GM18502 (cell line): ENCODE measurements at regions not wholly inside any gene's neighbourhood (a gene's known extent, or its start where the extent isn't known, plus 50 kb on each side); places are given as distances from the start of the nearest gene placed in this dataset.

ENCODE experiments used
- ATAC-seq: cut with Tn5 transposase; IDR thresholded peaks from one replicate; pipeline ENCODE4 v1.9.1; 2021; ENCODE audit warnings: mild to moderate bottlenecking; ENCODE audit not compliant: unreplicated experiment, poor library complexity

DNA sequence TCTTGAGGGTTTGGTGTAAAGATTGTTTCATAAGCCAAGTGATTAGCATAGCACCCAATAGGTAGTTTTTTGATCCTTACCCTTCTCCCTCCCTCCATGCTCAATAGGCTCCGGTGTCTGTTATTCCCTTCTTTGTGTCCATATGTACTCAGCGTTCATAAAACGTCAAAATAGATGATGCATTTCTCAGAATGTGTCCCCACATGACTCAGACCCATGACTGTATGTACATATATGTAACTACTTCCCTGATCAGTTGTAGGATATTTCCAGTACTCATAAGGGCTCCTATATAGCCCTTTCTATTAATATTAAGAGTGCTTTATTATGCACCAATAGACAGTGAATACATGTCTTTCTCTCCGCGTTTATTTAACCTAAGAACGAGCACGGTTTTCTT is 466.9 kb downstream of the KIF20B start:
- no peak for ATAC-seq

- ATAC-seq, result no peak
Measured at GRCh38 chr10:90171014-90171722, 469.8 kb downstream of the KIF20B start.

DNA sequence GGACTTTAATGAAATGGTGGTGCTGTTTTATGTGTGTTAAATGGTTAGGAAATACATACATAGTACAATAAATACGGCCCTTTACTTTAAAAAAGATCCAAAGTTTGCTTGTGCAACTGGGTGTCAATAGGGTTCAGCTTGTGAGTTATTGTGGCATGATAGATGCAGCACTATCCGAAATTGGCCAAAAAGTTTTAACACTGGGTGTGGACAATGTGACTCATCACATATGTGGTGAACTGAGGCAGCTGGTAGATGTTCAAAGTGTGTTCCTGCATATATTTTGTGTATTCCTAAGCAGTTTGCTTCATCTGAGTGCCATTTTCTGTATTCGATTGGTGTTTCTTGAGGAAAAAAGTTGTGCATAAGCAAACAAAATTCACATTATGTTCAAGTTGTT is 473.1 kb downstream of the KIF20B start:
- no peak for ATAC-seq

- ATAC-seq, result no peak
Measured at GRCh38 chr10:90175161-90175681, 473.8 kb downstream of the KIF20B start.

DNA sequence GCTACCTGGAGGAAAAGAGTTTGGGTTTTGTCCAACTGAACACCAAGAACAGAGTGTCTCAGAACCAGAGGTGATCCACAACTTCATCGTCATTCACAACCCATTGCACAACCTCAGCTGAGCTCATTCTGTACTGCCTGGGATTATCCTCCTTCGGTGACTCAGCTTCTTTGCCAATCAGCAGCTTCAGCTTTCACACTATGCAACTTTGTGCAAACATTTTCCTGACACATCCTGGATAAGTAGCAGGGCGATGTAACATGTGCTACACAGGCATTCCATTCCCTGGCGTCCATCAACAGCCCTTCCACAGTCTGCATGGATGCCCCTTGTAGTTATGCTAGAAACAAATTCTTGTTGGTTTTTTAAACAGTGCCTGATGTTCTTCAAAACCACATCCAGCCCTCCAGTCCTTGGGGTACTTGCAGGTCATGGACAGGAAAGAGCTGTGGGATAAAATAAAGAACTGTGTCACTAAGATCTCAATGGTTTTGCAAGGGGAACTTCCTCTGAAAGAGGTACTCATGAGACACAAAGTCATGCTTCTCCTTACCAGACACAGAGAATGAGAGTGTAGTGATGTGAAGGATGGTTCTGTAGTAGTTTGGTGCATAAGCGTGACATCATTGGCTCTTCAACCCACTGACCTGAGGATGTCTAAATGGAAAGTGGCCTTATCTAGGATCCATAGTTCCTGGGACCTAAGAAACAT is 478.5 kb downstream of the KIF20B start:
- ATAC-seq, result no peak

GRCh38 chr10:90180886-90181691 is 479.7 kb downstream of the KIF20B start:
- ATAC-seq, result no peak

DNA sequence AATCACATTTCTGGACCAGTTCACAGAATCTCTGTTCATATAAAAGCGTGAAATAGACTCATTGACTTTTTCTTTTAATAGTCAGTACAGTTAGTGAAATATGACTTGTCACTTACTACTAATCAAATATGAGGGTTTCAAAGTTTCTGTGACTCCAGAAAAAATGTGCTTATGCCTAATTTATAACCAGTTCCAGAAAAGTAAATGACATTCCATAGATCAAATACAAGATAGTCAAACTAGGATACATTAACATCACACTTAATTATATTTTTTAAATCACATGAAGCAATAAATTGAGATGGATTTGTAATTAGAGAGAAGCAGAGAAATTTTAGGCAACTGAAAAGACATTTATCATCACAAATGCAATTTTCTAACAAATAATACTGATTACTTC is 491.4 kb downstream of the KIF20B start:
- ATAC-seq, result no peak

DNA sequence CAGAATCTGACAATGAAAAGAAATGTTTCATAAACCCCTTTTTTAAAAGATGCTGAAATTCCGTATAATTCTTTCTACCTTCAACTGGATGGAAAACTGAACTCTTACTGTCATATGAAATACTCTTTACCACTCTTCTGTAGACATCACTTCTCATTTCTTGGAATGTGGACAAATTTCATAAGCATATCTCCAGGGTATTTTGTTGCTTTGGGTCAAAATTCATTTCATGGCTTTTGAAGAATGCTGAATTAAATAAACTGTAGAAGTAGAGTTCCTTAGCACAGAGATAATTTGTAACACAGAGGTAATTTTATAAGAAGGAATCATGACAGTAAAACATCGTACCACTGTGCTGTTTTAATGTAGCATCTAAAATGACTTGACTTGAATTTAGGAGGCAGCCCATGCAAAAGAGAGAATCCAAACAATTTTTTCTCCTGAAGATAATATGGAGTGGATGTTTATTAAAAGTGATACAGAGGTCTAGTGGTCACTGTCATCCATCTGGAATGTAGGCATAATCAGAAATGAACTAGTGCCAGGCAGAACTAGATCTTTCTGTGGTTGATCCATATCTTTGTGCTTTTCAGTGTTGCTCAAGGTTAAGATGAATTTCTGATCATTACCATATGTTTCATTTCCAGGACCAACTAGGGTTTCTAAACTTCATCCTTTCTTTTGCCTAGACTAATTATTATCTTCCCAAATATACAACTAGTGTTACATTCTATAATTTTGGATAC is 492.0 kb downstream of the KIF20B start:
- no peak for ATAC-seq

DNA sequence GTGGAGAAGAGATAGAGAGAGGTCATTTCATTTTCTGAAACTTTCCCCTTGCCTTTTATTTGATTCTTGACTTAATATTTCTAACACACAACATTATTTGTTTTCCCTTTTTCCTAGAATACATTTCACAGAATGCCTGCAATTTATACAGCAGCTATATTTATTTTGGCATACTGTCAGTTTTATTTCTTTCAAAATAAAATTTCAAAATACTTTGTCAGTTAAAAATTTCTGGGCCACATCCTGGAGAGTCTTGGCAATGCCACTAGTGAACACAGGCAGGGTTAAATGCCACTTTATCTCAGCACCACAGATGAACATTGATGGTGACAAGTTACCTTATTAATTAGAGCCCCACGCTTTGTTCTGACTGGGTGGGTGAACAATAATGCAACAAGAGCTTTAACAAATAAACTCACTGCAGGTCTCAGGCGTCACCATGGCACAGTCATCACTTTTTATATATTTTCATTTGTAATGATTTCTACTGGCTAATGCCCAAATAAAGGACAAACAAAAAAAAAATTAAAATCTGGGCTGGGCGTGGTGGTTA is 494.0 kb downstream of the KIF20B start:
- no peak for ATAC-seq

DNA sequence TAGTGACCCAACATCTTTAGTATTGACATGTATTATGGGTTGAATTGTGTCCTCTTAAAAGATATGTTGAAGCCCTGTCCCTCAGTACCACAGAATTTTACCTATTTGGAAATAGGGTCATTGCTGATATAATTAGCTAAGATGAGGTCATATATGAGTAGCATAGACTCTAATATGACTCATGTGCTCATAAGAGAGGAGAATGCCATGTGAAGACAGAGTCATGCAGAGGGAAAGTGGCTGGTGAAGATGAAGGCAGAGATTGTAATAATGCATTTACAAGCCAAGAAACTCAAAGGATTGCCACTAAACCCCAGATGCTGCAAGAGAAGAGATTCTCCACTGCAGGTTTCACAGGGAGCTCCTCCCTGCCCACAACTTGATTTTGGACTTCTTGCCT is 496.4 kb downstream of the KIF20B start:
- ATAC-seq, result no peak

GRCh38 chr10:90199093-90199492 is 497.7 kb downstream of the KIF20B start:
- no peak for ATAC-seq

GRCh38 chr10:90199513-90199912 is 498.1 kb downstream of the KIF20B start:
- no peak for ATAC-seq

GRCh38 chr10:90204131-90204955 is 503.0 kb downstream of the KIF20B start:
- ATAC-seq, result no peak

- no peak for ATAC-seq
Measured at GRCh38 chr10:90204956-90205314, 503.5 kb downstream of the KIF20B start.

DNA sequence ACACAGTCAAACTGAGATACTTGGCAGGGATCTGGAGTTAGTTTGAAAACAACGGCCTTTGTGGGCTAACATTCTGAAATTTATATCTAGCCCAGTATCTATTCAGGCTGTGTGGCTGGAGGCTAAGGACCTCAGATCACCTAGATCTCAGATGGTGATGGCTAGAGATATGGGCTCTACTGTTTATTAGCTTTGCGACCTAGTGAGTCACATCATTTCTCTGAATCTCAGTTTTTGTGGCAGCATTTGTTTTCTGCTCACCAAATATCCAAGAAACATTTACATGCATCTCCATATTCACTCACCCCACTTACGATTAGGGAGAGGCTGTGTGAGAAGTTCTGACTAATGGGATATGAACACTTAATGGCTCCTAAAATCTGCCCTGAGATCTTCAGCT is 503.9 kb downstream of the KIF20B start:
- no peak for ATAC-seq

DNA sequence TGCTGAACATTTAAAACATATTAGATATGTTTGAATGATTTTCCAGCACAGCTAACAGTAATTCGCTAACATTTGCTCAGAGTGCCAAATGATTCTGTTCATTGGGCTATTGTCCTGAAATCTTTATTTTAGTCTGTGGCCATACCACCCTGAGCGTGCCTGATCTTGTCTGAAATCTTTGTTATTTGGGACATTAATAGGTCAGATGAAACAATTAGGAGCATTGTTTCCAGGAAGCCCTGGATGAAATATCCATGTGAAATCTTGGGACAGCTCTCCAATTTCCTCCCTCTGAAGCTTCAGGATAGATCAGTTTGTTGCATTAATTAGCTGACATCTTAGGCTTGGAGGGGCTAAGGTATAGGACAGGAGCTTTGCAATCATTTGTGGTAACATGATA is 512.0 kb downstream of the KIF20B start:
- ATAC-seq, result no peak

- ATAC-seq, result no peak
Measured at GRCh38 chr10:90218846-90219245, 517.5 kb downstream of the KIF20B start.

GRCh38 chr10:90222372-90222771 is 521.0 kb downstream of the KIF20B start:
- ATAC-seq, result no peak

- no peak for ATAC-seq
Measured at GRCh38 chr10:90222939-90223338, 521.5 kb downstream of the KIF20B start.
